ENCODE measurements at regions not wholly inside any gene's neighbourhood (a gene's known extent, or its start where the extent isn't known, plus 50 kb on each side); places are given as distances from the start of the nearest gene placed in this dataset.

GRCh38 chr1:60329651-60330050, 256.1 kb upstream of the C1orf87 start (continued):
- TF ChIP-seq ZNF671 (CRISPR knock-in tag; IDR thresholded peaks at IDR 0.05): no peak
- no peak for TF ChIP-seq HMGXB4 (CRISPR knock-in tag; IDR thresholded peaks at IDR 0.05)
- TF ChIP-seq ZNF138 (CRISPR knock-in tag; conservative IDR thresholded peaks at IDR 0.05): no peak

GRCh38 chr1:60311838-60312237, 238.3 kb upstream of the C1orf87 start:
- Mint-ChIP-seq H3K27ac (no peak overlapping the region), H3K27me3 (ENCODE audit: low read depth) (no peaks in the 10 kb centered on the region; the same call in 1 of the 2 replicates), H3K4me3 (no peak overlapping the region), H3K4me1 (no peaks in the 10 kb centered on the region), H3K9me3 (no peaks in the 10 kb centered on the region), H3K36me3 (no peaks in the 10 kb centered on the region)
- TF ChIP-seq ZNF671 (CRISPR knock-in tag; IDR thresholded peaks at IDR 0.05) (no peak), AFF4 (CRISPR knock-in tag; IDR thresholded peaks at IDR 0.05; ENCODE audit: borderline replicate concordance) (no peak), SP1 (CRISPR knock-in tag; conservative IDR thresholded peaks at IDR 0.05) (no peak), TCF7 (CRISPR knock-in tag; IDR thresholded peaks at IDR 0.05; ENCODE audit: low read depth) (no peak), TP53 (CRISPR knock-in tag; IDR thresholded peaks at IDR 0.05) (no peak), KAT7 (CRISPR knock-in tag; IDR thresholded peaks at IDR 0.05; ENCODE audit: borderline replicate concordance) (no peak), PREB (CRISPR knock-in tag; IDR thresholded peaks at IDR 0.05; ENCODE audit: borderline replicate concordance) (no peak), CDX4 (CRISPR knock-in tag; IDR thresholded peaks at IDR 0.05; ENCODE audit: borderline replicate concordance) (no peak), ZMAT4 (CRISPR knock-in tag; IDR thresholded peaks at IDR 0.05) (no peak), AR (CRISPR knock-in tag; IDR thresholded peaks at IDR 0.05) (no peak), OVOL2 (CRISPR knock-in tag; IDR thresholded peaks at IDR 0.05; ENCODE audit: borderline replicate concordance) (no peak), SMAD3 (CRISPR knock-in tag; IDR thresholded peaks at IDR 0.05; ENCODE audit: borderline replicate concordance) (no peak), CREM (CRISPR knock-in tag; IDR thresholded peaks at IDR 0.05) (no peak), HMGXB4 (CRISPR knock-in tag; IDR thresholded peaks at IDR 0.05) (no peak)
- ChIA-PET POLR2A (no interaction called here), CTCF (no interaction called here)
- DNase-seq (ENCODE audit: low spot score): no peak
- no peak for ATAC-seq
